Nephron (organoid): ENCODE measurements at regions not wholly inside any gene's neighbourhood (a gene's known extent, or its start where the extent isn't known, plus 50 kb on each side); places are given as distances from the start of the nearest gene placed in this dataset.
"Not testable (repeated sequence)": the region's sequence is repeated elsewhere in the genome, so short reads cannot be mapped to it uniquely, and the experiment has no call there.

ENCODE experiments used
- H3K27ac Mint-ChIP-seq, 3 experiments: 2 replicates each; pipeline ENCODE4 v1.8.0; 2020; ENCODE audit warnings: mixed read lengths in 3 of 3, mild to moderate bottlenecking in 2 of 3, moderate library complexity in 1 of 3
- H3K27me3 Mint-ChIP-seq: 2 replicates; pipeline ENCODE4 v1.8.0; 2021; ENCODE audit warnings: low read depth, mild to moderate bottlenecking, moderate library complexity, mixed read lengths
- H3K36me3 Mint-ChIP-seq: 2 replicates; pipeline ENCODE4 v1.8.0; 2020; ENCODE audit warnings: low read depth, mixed read lengths
- H3K4me1 Mint-ChIP-seq: 2 replicates; pipeline ENCODE4 v1.8.0; 2020; ENCODE audit warnings: mixed read lengths
- H3K4me3 Mint-ChIP-seq, 3 experiments: 2 replicates each; pipeline ENCODE4 v1.8.0; 2020; ENCODE audit warnings: mild to moderate bottlenecking in 3 of 3, mixed read lengths in 3 of 3, moderate library complexity in 2 of 3
- H3K9me3 Mint-ChIP-seq: 2 replicates; pipeline ENCODE4 v1.8.0; 2020; ENCODE audit warnings: mixed read lengths
- CTCF ChIP-seq, 3 experiments: fragments of 200-600 bp; sonication (generic); IDR thresholded peaks; one replicate each; pipeline ENCODE4 v1.5.0; 2021; ENCODE audit warnings: antibody characterized with exemption in 3 of 3; ENCODE audit not compliant: unreplicated experiment in 3 of 3

- Mint-ChIP-seq H3K27ac (no peak overlapping the region), H3K4me3 (no peak overlapping the region), H3K9me3 (peaks cover 14% of the 10 kb centered on the region), H3K4me1 (no peaks in the 10 kb centered on the region), H3K27me3 (peaks cover 4% of the 10 kb centered on the region), H3K36me3 (no peaks in the 10 kb centered on the region)
- no peak for TF ChIP-seq CTCF (IDR thresholded peaks at IDR 0.05; ENCODE audit: unreplicated experiment in 3 of 3)
These were observed 161.4 kb downstream of the VSIG4 start for GRCh38 chrX:65878456-65878855.

- Mint-ChIP-seq H3K4me1 (no peaks in the 10 kb centered on the region), H3K36me3 (no peaks in the 10 kb centered on the region), H3K9me3 (peaks cover 14% of the 10 kb centered on the region), H3K27me3 (peaks cover 4% of the 10 kb centered on the region), H3K27ac (no peak overlapping the region), H3K4me3 (no peak overlapping the region)
- TF ChIP-seq CTCF (IDR thresholded peaks at IDR 0.05; ENCODE audit: unreplicated experiment in 3 of 3) = no peak
These were observed 161.9 kb downstream of the VSIG4 start for GRCh38 chrX:65877953-65878352.

- peaks cover 21% of the 10 kb centered on the region for H3K9me3 Mint-ChIP-seq
- H3K27ac Mint-ChIP-seq, H3K36me3 Mint-ChIP-seq, H3K4me3 Mint-ChIP-seq, H3K27me3 Mint-ChIP-seq, H3K4me1 Mint-ChIP-seq: not testable (repeated sequence)
These were observed 164.3 kb downstream of the VSIG4 start for GRCh38 chrX:65875614-65876013.

- TF ChIP-seq CTCF (IDR thresholded peaks at IDR 0.05; ENCODE audit: unreplicated experiment in 3 of 3) = no peak
- Mint-ChIP-seq H3K27me3 (peaks cover 4% of the 10 kb centered on the region), H3K4me3 (no peak overlapping the region), H3K4me1 (no peaks in the 10 kb centered on the region), H3K36me3 (no peaks in the 10 kb centered on the region), H3K9me3 (peaks cover 21% of the 10 kb centered on the region), H3K27ac (no peak overlapping the region)
These were observed 165.1 kb downstream of the VSIG4 start for GRCh38 chrX:65874765-65875164.

- no peak for TF ChIP-seq CTCF (IDR thresholded peaks at IDR 0.05; ENCODE audit: unreplicated experiment in 3 of 3)
- Mint-ChIP-seq H3K4me3 (no peak overlapping the region), H3K27me3 (no peaks in the 10 kb centered on the region), H3K36me3 (no peaks in the 10 kb centered on the region), H3K4me1 (no peaks in the 10 kb centered on the region), H3K9me3 (peaks cover 17% of the 10 kb centered on the region), H3K27ac (no peak overlapping the region)
These were observed 165.8 kb downstream of the VSIG4 start for GRCh38 chrX:65874110-65874509.

- TF ChIP-seq CTCF (IDR thresholded peaks at IDR 0.05; ENCODE audit: unreplicated experiment in 3 of 3) = no peak
- no peak overlapping the region for H3K4me3 Mint-ChIP-seq
- H3K27ac Mint-ChIP-seq = no peak overlapping the region
- no peaks in the 10 kb centered on the region for H3K36me3 Mint-ChIP-seq
- peaks cover 17% of the 10 kb centered on the region for H3K9me3 Mint-ChIP-seq
- no peaks in the 10 kb centered on the region for H3K4me1 Mint-ChIP-seq
- no peaks in the 10 kb centered on the region for H3K27me3 Mint-ChIP-seq
These were observed 166.5 kb downstream of the VSIG4 start for GRCh38 chrX:65873385-65873784.
